Natural killer cell (primary cell): ENCODE measurements at regions not wholly inside any gene's neighbourhood (a gene's known extent, or its start where the extent isn't known, plus 50 kb on each side); places are given as distances from the start of the nearest gene placed in this dataset.

Experiments
- ATAC-seq, 3 donors: fragments of 150-1000 bp in 2 of 3; fragments of 200-7000 bp in 1 of 3; cut with Tn5 transposase; 1 replicate in 1 of 3; 2 replicates in 2 of 3; pipeline ENCODE4 v1.10.0; 2021; ENCODE audit warnings: mild to moderate bottlenecking in 2 of 3, moderate library complexity in 2 of 3
- DNase-seq, 2 donors: peaks; one replicate each; pipeline versions ENCODE4 v3.0.0 to v3.0.0-alpha.2; 2013 to 2021; ENCODE audit warnings: mixed read lengths in 1 of 2
- H3K27ac ChIP-seq: one replicate; pipeline ENCODE4 v1.5.1; 2013; ENCODE audit warnings: mild to moderate bottlenecking, low read length
- H3K27me3 ChIP-seq: one replicate; pipeline ENCODE4 v1.6.1; 2013; ENCODE audit warnings: low read length; ENCODE audit not compliant: control insufficient read depth, insufficient read depth
- H3K36me3 ChIP-seq: one replicate; pipeline ENCODE4 v1.6.1; 2013; ENCODE audit warnings: low read length; ENCODE audit not compliant: control insufficient read depth, insufficient read depth
- H3K4me1 ChIP-seq: one replicate; pipeline ENCODE4 v1.6.1; 2013; ENCODE audit warnings: low read length; ENCODE audit not compliant: control insufficient read depth, insufficient read depth
- H3K4me3 ChIP-seq: one replicate; pipeline ENCODE4 v1.5.1; 2013; ENCODE audit warnings: low read length
- H3K9me3 ChIP-seq: one replicate; pipeline ENCODE4 v1.6.1; 2013; ENCODE audit warnings: low read length; ENCODE audit not compliant: control insufficient read depth, insufficient read depth
- H3K27ac Mint-ChIP-seq, 2 donors: one replicate each; pipeline ENCODE4 v1.8.0; 2022; ENCODE audit warnings: mild to moderate bottlenecking in 2 of 2, mixed read lengths in 2 of 2, moderate library complexity in 1 of 2
- H3K27me3 Mint-ChIP-seq, 2 donors: one replicate each; pipeline ENCODE4 v1.8.0; 2022; ENCODE audit warnings: low read depth in 2 of 2, mixed read lengths in 2 of 2
- H3K36me3 Mint-ChIP-seq: one replicate; pipeline ENCODE4 v1.8.0; 2022; ENCODE audit warnings: mixed read lengths
- H3K4me1 Mint-ChIP-seq, 2 donors: one replicate each; pipeline ENCODE4 v1.8.0; 2022; ENCODE audit warnings: mixed read lengths in 2 of 2
- H3K4me3 Mint-ChIP-seq: one replicate; pipeline ENCODE4 v1.8.0; 2022; ENCODE audit warnings: mild to moderate bottlenecking, moderate library complexity, mixed read lengths
- H3K9me3 Mint-ChIP-seq, 2 donors: one replicate each; pipeline ENCODE4 v1.8.0; 2022; ENCODE audit warnings: mixed read lengths in 2 of 2
- CTCF ChIP-seq: fragments of 200-600 bp; IDR thresholded peaks from one replicate; pipeline ENCODE4 v1.8.0; 2022; ENCODE audit warnings: antibody characterized with exemption
- WGBS: methylation state at CpG from one replicate; pipeline ENCODE4 v1.1.7; 2013; ENCODE audit warnings: missing lambda C conversion rate; ENCODE audit not compliant: insufficient coverage; 5-methylcytosine and 5-hydroxymethylcytosine counted together
- intact Hi-C: fragments of 100-400 bp; cut with micrococcal nuclease; formaldehyde crosslinking; loops from one replicate; pipeline ENCODE4 v1.14.2; 2022

- no peak overlapping the region for H3K4me3 Mint-ChIP-seq
- H3K4me3 ChIP-seq = no peak overlapping the region
- no peak overlapping the region for H3K27ac Mint-ChIP-seq
- no peaks in the 10 kb centered on the region for H3K27me3 ChIP-seq
- no peaks in the 10 kb centered on the region for H3K4me1 ChIP-seq
- no peak overlapping the region for H3K27ac ChIP-seq
- H3K27me3 Mint-ChIP-seq = no peaks in the 10 kb centered on the region
- 88% methylated on average over 4 of the region's 4 CpGs for WGBS
- H3K9me3 ChIP-seq = no peaks in the 10 kb centered on the region
- no peak for TF ChIP-seq CTCF
- ATAC-seq (no peak), DNase-seq (no peak)
- H3K36me3 ChIP-seq = no peaks in the 10 kb centered on the region
- H3K9me3 Mint-ChIP-seq = no peaks in the 10 kb centered on the region
- H3K4me1 Mint-ChIP-seq = no peaks in the 10 kb centered on the region
- intact Hi-C loops = no loop called here
- no peaks in the 10 kb centered on the region for H3K36me3 Mint-ChIP-seq
Measured at GRCh38 chr2:16115291-16115690, 174.9 kb downstream of the MYCN start.

DNA sequence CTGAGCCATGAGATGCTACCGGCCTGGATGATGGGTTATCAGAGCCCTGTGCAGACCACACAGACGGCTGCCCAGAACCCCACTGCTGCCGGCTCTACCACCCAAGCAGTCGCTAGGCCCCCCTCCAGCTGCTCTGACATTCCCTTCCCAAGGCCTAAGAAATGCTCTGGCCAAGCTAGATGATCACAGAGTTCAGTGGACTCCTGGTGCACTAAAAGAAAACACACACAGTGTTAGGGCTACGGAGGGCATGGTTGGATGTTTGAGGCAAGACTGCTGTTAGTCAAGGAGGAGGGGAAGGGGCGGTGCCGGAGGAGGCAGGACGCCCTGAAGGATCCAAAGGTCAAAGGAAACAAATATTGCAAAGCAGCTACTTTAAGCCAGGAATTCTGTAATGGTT is 174.5 kb downstream of the MYCN start:
- Mint-ChIP-seq H3K9me3 (no peaks in the 10 kb centered on the region), H3K36me3 (no peaks in the 10 kb centered on the region), H3K4me3 (no peak overlapping the region), H3K27me3 (no peaks in the 10 kb centered on the region), H3K27ac (no peak overlapping the region), H3K4me1 (no peaks in the 10 kb centered on the region)
- 92% methylated on average over 8 of the region's 8 CpGs for WGBS
- H3K9me3 ChIP-seq = no peaks in the 10 kb centered on the region
- ATAC-seq = no peak
- no peaks in the 10 kb centered on the region for H3K36me3 ChIP-seq
- no peak for TF ChIP-seq CTCF
- intact Hi-C loops = no loop called here
- H3K4me1 ChIP-seq = no peaks in the 10 kb centered on the region
- no peak for DNase-seq
- H3K27me3 ChIP-seq = no peaks in the 10 kb centered on the region
- H3K4me3 ChIP-seq = no peak overlapping the region
- no peak overlapping the region for H3K27ac ChIP-seq

DNA sequence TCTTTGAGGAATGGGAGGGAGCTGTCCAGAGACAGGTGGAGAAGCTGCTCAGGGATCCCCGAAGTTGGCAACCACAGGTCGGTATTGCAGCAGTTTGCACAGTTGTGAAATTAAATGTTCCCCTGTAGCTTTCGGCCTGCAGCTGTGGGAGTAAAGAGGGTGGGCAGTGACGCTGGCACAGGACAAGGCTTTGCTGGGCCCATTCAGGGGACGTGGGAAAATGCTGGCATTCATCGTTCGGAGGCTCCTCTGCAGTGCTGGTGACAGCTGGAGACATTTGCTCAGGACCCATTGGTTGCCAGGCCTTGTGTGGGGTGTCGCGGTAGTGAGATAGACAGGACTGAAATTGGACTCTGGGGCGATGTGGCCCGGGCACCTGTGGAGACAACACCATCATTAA is 173.7 kb downstream of the MYCN start:
- ATAC-seq (no peak), DNase-seq (no peak)
- H3K27ac Mint-ChIP-seq = no peak overlapping the region
- H3K4me1 Mint-ChIP-seq = no peaks in the 10 kb centered on the region
- H3K4me3 Mint-ChIP-seq = no peak overlapping the region
- Histone ChIP-seq H3K4me3 (no peak overlapping the region), H3K4me1 (no peaks in the 10 kb centered on the region), H3K27me3 (no peaks in the 10 kb centered on the region), H3K9me3 (no peaks in the 10 kb centered on the region), H3K36me3 (no peaks in the 10 kb centered on the region), H3K27ac (no peak overlapping the region)
- H3K9me3 Mint-ChIP-seq = no peaks in the 10 kb centered on the region
- H3K27me3 Mint-ChIP-seq = no peaks in the 10 kb centered on the region
- WGBS = 89% methylated on average over 11 of the region's 11 CpGs
- TF ChIP-seq CTCF = no peak
- intact Hi-C loops = no loop called here
- H3K36me3 Mint-ChIP-seq = no peaks in the 10 kb centered on the region

DNA sequence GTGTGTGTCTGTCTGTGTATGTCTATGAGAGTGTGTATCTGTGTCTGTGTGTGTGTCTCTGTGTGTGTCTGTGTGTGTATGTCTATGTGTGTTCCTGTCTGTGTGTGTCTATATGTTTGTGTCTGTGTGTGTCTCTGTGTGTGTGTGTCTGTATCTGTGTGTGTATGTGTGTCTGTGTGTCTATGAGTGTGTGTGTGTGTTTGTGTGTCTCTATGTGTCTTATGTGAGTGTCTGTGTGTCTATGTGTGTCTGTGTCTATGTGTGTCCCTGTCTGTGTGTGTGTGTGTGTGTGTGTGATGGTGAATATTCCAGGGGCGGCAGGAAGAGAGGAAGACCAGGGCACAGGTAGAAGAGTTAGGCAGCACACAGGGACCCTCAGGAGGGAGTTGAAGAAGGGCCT is 173.2 kb downstream of the MYCN start:
- DNase-seq = no peak
- Histone ChIP-seq H3K4me1 (no peaks in the 10 kb centered on the region), H3K36me3 (no peaks in the 10 kb centered on the region), H3K9me3 (no peaks in the 10 kb centered on the region), H3K27ac (no peak overlapping the region), H3K4me3 (no peak overlapping the region), H3K27me3 (no peaks in the 10 kb centered on the region)
- H3K4me3 Mint-ChIP-seq = no peak overlapping the region
- intact Hi-C loops = no loop called here
- H3K36me3 Mint-ChIP-seq = no peaks in the 10 kb centered on the region
- TF ChIP-seq CTCF = no peak
- no peak overlapping the region for H3K27ac Mint-ChIP-seq
- no peaks in the 10 kb centered on the region for H3K4me1 Mint-ChIP-seq
- H3K27me3 Mint-ChIP-seq = no peaks in the 10 kb centered on the region
- no peak for ATAC-seq
- H3K9me3 Mint-ChIP-seq = no peaks in the 10 kb centered on the region
- WGBS = 94% methylated on average over 1 of the region's 1 CpG
